Neural progenitor cell (in vitro differentiated cells): ENCODE measurements at regions not wholly inside any gene's neighbourhood (a gene's known extent, or its start where the extent isn't known, plus 50 kb on each side); places are given as distances from the start of the nearest gene placed in this dataset.

ENCODE experiments used
- EZH2 ChIP-seq: fragments of 200-600 bp; sonication (generic); IDR thresholded peaks from 2 replicates; pipeline ENCODE4 v1.6.1; 2017; ENCODE audit warnings: antibody characterized with exemption, mild to moderate bottlenecking, moderate library complexity
- EZH2phosphoT487 ChIP-seq: fragments of 200-600 bp; sonication (generic); IDR thresholded peaks from 2 replicates; pipeline ENCODE4 v1.6.1; 2017; ENCODE audit warnings: antibody characterized with exemption
- TF ChIP-seq, protein P1 (sequence below): fragments of 200-600 bp; sonication (generic); IDR thresholded peaks from 2 replicates; pipeline ENCODE4 v1.5.1; 2017; ENCODE audit warnings: antibody characterized with exemption, mild to moderate bottlenecking

DNA sequence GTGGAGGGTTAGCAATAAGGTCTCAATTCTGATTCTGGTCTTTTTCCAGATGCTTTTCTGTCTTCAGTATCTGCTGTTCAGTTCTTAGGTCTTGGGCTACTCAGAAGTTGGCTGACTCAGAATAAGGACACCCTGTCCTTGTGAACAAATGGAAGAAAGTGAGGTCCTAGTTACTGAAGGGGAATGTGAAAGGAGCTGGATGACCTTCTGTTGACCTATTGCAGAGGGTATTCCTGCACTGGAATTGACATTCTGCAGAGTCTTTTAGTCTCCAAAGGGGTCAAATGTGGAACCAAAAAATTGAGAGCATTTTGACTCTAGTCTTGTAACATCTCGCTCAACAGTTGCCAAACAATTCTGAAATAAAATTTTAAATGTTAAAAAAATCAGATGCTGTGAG lies 63.0 kb downstream of the CCR1 start:
- TF ChIP-seq, protein P1, sequence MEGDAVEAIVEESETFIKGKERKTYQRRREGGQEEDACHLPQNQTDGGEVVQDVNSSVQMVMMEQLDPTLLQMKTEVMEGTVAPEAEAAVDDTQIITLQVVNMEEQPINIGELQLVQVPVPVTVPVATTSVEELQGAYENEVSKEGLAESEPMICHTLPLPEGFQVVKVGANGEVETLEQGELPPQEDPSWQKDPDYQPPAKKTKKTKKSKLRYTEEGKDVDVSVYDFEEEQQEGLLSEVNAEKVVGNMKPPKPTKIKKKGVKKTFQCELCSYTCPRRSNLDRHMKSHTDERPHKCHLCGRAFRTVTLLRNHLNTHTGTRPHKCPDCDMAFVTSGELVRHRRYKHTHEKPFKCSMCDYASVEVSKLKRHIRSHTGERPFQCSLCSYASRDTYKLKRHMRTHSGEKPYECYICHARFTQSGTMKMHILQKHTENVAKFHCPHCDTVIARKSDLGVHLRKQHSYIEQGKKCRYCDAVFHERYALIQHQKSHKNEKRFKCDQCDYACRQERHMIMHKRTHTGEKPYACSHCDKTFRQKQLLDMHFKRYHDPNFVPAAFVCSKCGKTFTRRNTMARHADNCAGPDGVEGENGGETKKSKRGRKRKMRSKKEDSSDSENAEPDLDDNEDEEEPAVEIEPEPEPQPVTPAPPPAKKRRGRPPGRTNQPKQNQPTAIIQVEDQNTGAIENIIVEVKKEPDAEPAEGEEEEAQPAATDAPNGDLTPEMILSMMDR = no peak
- TF ChIP-seq EZH2phosphoT487 = no peak
- no peak for TF ChIP-seq EZH2
